Gastrocnemius medialis (tissue), 4 donors: ENCODE measurements at regions not wholly inside any gene's neighbourhood (a gene's known extent, or its start where the extent isn't known, plus 50 kb on each side); places are given as distances from the start of the nearest gene placed in this dataset.

Experiments used
- POLR2A ChIP-seq, 2 donors: fragments of 450-650 bp; IDR thresholded peaks; one replicate each; pipeline ENCODE4 v1.6.1; 2017; ENCODE audit warnings: antibody characterized with exemption in 2 of 2, mild to moderate bottlenecking in 2 of 2, moderate library complexity in 2 of 2
- TF ChIP-seq, protein P1 (sequence below), 5 experiments: fragments of 450-650 bp in 3 of 5; fragments of 200-600 bp in 2 of 5; sonication (generic) in 2 of 5; IDR thresholded peaks in 4 of 5; conservative IDR thresholded peaks in 1 of 5; 1 replicate in 4 of 5; 2 replicates in 1 of 5; pipeline ENCODE4 v1.5.1; 2016 to 2019; ENCODE audit warnings: antibody characterized with exemption in 5 of 5, mild to moderate bottlenecking in 3 of 5, moderate library complexity in 3 of 5

- no peak for TF ChIP-seq POLR2A (IDR thresholded peaks at IDR 0.05)
- TF ChIP-seq, protein P1, sequence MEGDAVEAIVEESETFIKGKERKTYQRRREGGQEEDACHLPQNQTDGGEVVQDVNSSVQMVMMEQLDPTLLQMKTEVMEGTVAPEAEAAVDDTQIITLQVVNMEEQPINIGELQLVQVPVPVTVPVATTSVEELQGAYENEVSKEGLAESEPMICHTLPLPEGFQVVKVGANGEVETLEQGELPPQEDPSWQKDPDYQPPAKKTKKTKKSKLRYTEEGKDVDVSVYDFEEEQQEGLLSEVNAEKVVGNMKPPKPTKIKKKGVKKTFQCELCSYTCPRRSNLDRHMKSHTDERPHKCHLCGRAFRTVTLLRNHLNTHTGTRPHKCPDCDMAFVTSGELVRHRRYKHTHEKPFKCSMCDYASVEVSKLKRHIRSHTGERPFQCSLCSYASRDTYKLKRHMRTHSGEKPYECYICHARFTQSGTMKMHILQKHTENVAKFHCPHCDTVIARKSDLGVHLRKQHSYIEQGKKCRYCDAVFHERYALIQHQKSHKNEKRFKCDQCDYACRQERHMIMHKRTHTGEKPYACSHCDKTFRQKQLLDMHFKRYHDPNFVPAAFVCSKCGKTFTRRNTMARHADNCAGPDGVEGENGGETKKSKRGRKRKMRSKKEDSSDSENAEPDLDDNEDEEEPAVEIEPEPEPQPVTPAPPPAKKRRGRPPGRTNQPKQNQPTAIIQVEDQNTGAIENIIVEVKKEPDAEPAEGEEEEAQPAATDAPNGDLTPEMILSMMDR (IDR thresholded peaks at IDR 0.05 in 4 of 5, conservative IDR thresholded peaks at IDR 0.05 in 1 of 5), result no peak
Observed at GRCh38 chr12:77151030-77151429, 85.7 kb upstream of the E2F7 start.
